GM21447 (cell line): ENCODE measurements at regions not wholly inside any gene's neighbourhood (a gene's known extent, or its start where the extent isn't known, plus 50 kb on each side); places are given as distances from the start of the nearest gene placed in this dataset.

Experiments used
- ATAC-seq: cut with Tn5 transposase; IDR thresholded peaks from one replicate; pipeline ENCODE4 v1.9.1; 2021; ENCODE audit not compliant: unreplicated experiment

GRCh38 chr18:41703744-41704530, 251.1 kb upstream of the PIK3C3 start:
- no peak for ATAC-seq

- ATAC-seq: no peak
Observed at GRCh38 chr18:41700416-41700815, 254.6 kb upstream of the PIK3C3 start.

- no peak for ATAC-seq
Observed at GRCh38 chr18:41695441-41695840, 259.6 kb upstream of the PIK3C3 start.

GRCh38 chr18:41693008-41693407, 262.0 kb upstream of the PIK3C3 start:
- no peak for ATAC-seq

- ATAC-seq: no peak
Observed at GRCh38 chr18:41690332-41691127, 264.5 kb upstream of the PIK3C3 start.

GRCh38 chr18:41687138-41687537, 267.9 kb upstream of the PIK3C3 start:
- no peak for ATAC-seq

- ATAC-seq: no peak
Observed at GRCh38 chr18:41681138-41681880, 273.7 kb upstream of the PIK3C3 start.

GRCh38 chr18:41674506-41674905, 280.5 kb upstream of the PIK3C3 start:
- no peak for ATAC-seq

- ATAC-seq: no peak
Observed at GRCh38 chr18:41666231-41666630, 288.8 kb upstream of the PIK3C3 start.

GRCh38 chr18:41665210-41665609, 289.8 kb upstream of the PIK3C3 start:
- no peak for ATAC-seq

GRCh38 chr18:41660654-41661053, 294.4 kb upstream of the PIK3C3 start:
- ATAC-seq: no peak

GRCh38 chr18:41659438-41660130, 295.4 kb upstream of the PIK3C3 start:
- no peak for ATAC-seq

- ATAC-seq: no peak
Observed at GRCh38 chr18:41657189-41657588, 297.8 kb upstream of the PIK3C3 start.

GRCh38 chr18:41655074-41655473, 300.0 kb upstream of the PIK3C3 start:
- ATAC-seq: no peak

GRCh38 chr18:41647914-41648313, 307.1 kb upstream of the PIK3C3 start:
- no peak for ATAC-seq

GRCh38 chr18:41646915-41647620, 308.0 kb upstream of the PIK3C3 start:
- ATAC-seq: no peak

GRCh38 chr18:41645589-41646360, 309.3 kb upstream of the PIK3C3 start:
- no peak for ATAC-seq

GRCh38 chr18:41644466-41644865, 310.6 kb upstream of the PIK3C3 start:
- ATAC-seq: no peak

- no peak for ATAC-seq
Observed at GRCh38 chr18:41643427-41643826, 311.6 kb upstream of the PIK3C3 start.

- ATAC-seq: no peak
Observed at GRCh38 chr18:41642756-41643155, 312.3 kb upstream of the PIK3C3 start.
